ENCODE measurements at regions not wholly inside any gene's neighbourhood (a gene's known extent, or its start where the extent isn't known, plus 50 kb on each side); places are given as distances from the start of the nearest gene placed in this dataset.

DNA sequence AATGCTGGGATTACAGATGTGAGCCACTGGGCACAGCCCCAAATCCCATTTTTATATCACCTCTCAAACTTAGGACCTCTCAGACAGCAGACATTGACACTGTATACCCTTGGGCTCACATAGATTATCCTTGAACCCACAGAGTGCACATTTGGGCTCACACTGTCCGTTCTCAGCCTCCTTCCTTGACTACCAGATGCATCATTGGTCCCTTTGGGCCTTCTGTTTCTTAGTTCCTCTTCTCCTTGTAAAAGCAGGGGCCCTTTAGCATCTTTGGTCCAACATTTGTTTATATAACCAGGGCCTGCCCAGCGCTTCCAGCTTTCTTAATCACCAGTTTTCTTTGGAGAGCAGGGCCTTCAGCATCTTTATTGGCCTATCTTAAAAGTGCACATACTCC, 126.2 kb downstream of the SEC61B start:
- no peak for TF ChIP-seq POLR2AphosphoS5 (IDR thresholded peaks at IDR 0.05; ENCODE audit: low read depth)
- TF ChIP-seq, protein P1, sequence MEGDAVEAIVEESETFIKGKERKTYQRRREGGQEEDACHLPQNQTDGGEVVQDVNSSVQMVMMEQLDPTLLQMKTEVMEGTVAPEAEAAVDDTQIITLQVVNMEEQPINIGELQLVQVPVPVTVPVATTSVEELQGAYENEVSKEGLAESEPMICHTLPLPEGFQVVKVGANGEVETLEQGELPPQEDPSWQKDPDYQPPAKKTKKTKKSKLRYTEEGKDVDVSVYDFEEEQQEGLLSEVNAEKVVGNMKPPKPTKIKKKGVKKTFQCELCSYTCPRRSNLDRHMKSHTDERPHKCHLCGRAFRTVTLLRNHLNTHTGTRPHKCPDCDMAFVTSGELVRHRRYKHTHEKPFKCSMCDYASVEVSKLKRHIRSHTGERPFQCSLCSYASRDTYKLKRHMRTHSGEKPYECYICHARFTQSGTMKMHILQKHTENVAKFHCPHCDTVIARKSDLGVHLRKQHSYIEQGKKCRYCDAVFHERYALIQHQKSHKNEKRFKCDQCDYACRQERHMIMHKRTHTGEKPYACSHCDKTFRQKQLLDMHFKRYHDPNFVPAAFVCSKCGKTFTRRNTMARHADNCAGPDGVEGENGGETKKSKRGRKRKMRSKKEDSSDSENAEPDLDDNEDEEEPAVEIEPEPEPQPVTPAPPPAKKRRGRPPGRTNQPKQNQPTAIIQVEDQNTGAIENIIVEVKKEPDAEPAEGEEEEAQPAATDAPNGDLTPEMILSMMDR (IDR thresholded peaks at IDR 0.05; ENCODE audit: insufficient read depth, low read length) = no peak
- TF ChIP-seq, protein P2, sequence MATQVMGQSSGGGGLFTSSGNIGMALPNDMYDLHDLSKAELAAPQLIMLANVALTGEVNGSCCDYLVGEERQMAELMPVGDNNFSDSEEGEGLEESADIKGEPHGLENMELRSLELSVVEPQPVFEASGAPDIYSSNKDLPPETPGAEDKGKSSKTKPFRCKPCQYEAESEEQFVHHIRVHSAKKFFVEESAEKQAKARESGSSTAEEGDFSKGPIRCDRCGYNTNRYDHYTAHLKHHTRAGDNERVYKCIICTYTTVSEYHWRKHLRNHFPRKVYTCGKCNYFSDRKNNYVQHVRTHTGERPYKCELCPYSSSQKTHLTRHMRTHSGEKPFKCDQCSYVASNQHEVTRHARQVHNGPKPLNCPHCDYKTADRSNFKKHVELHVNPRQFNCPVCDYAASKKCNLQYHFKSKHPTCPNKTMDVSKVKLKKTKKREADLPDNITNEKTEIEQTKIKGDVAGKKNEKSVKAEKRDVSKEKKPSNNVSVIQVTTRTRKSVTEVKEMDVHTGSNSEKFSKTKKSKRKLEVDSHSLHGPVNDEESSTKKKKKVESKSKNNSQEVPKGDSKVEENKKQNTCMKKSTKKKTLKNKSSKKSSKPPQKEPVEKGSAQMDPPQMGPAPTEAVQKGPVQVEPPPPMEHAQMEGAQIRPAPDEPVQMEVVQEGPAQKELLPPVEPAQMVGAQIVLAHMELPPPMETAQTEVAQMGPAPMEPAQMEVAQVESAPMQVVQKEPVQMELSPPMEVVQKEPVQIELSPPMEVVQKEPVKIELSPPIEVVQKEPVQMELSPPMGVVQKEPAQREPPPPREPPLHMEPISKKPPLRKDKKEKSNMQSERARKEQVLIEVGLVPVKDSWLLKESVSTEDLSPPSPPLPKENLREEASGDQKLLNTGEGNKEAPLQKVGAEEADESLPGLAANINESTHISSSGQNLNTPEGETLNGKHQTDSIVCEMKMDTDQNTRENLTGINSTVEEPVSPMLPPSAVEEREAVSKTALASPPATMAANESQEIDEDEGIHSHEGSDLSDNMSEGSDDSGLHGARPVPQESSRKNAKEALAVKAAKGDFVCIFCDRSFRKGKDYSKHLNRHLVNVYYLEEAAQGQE (IDR thresholded peaks at IDR 0.05; ENCODE audit: insufficient replicate concordance, low read depth) = no peak
- TF ChIP-seq GABPA (IDR thresholded peaks at IDR 0.05; ENCODE audit: low read depth) = no peak
- TF ChIP-seq SPI1 (IDR thresholded peaks at IDR 0.05; ENCODE audit: borderline replicate concordance, low read depth) = no peak

Data from HL-60 (cell line).